GM18907 (cell line): ENCODE measurements at regions not wholly inside any gene's neighbourhood (a gene's known extent, or its start where the extent isn't known, plus 50 kb on each side); places are given as distances from the start of the nearest gene placed in this dataset.

ENCODE experiments used
- ATAC-seq: cut with Tn5 transposase; IDR thresholded peaks from one replicate; pipeline ENCODE4 v1.9.1; 2021; ENCODE audit warnings: mild to moderate bottlenecking, moderate library complexity; ENCODE audit not compliant: unreplicated experiment

DNA sequence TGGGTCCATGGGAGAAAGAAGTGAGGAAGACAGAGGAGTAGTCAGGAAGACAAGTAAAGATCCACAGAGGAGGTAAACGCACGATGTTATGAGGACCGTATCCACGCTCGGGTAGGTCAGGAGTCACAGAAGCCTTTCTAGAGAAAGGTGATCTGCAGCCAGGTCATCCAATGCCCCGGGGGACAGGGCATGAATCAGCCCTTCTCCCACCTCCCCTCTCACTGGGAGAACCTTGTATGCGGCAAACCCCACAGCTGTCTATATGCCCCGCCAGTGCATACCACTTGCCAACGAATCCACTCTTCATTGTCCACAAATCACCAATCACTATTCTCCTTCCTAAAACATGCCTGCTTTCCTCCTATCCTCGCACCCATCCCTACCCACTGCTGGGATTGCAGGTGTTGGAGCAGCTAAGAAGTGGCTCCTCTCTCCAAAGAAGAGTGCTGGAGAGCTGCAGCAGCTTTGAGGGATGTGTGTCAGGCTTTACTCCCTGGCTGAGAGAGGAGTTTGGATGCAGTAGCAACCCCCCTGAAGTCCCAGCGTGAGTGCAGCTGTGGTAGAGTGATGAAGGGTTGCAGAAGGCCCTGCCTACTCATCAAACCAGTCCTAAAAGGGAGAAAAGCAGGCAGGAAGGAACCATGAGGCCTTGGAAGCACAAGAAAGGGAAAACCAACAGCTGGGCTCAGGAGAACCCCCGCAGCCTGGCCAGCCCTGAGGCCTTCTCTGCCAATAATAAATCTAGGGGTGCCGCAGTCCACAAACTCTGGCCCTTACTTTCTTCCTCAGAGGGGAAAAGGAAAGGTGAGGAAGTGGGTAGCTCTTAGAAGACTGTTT is 102.2 kb upstream of the GADD45A start:
- ATAC-seq, result no peak

- no peak for ATAC-seq
These were observed 101.5 kb upstream of the GADD45A start for GRCh38 chr1:67583462-67583950.

DNA sequence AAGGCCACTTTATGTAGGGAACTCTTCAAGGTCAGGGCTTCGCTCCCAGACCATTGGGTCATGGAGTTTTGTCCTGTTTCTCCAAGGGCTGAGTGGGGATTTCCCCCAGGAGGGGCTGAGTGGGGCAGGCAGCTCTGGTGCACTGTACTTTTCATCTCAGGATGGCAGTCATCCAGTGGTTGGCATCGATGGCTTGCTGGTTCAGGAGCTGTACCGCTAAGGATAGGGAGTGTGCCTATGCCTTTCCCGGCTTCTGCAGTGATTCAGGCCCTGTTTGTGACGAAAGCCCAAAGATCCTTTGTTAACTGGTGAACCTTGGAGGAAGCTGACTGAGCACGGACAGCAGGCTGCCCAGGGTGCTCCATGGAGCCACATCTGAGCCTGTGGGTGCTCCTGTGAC is 100.1 kb upstream of the GADD45A start:
- ATAC-seq, result no peak

DNA sequence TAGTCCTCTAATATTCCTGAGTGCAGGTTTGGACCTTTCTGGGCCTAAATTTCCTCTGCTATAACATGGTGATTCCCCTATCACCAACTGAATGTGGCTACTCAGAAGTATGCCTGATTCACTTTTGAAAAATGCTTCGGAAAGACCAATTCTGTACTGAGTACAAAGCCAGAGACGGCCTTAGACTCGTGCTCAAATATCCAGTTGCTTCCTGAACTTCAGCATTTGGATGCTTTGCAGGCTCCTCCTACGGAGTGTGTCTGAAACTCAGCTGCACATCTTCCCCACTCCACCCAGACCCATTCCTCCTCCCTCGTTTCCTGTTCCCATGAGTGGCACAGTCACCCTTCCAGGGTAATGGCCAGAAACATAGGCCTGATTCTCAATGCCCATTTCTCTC is 98.4 kb upstream of the GADD45A start:
- no peak for ATAC-seq

GRCh38 chr1:67588178-67588855 is 96.7 kb upstream of the GADD45A start:
- ATAC-seq, result no peak

DNA sequence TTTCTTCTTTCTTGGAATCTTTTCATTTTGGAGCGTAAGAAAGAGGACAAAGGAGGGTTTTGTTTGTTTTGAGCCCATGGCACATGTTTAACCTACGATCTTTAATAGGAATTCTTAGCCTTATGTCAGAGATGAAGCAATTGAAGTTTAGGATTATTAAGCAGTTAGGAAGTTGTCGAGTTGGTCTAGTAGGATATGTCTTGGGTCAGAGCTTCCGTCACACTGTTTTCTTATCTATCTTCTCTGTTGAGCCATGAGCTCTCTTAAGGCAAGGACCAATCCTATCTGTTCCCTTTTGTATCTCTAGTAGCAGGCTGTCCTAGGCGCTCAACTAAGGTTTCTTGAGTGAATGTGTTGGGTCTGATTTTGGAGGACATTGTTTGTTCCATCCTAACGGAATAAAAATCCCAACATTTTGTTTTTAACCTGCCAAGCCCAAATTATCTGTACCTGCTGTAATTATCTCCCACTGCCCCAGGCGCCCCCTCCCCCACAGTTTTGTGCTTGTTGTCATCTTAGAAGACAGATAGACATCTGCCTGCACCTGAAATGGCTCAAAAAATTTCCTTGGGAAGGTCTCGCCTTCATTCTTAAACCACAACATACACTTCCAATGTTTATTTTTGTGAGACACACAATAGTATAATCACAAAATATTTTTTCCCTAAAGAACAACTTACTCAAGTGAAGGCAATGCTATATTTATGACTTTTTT is 95.3 kb upstream of the GADD45A start:
- no peak for ATAC-seq

DNA sequence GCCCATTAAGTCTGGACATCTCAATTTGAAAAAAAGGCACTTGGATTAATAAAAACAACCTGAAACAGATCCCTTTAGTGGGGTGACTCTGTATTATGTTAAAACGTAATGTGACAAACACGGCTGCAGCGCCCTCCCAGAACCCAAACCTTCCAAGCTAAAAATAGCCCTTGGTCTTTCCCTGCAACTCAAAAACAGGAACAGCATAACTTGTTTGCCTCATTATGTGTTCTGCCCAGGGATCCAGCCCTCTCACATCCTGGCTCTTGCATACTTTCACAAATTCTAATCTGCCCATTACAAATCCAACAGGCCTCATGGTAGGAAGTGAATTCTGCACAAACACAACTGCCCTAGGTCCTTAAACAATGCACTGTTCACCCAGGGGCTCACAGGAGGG is 94.7 kb upstream of the GADD45A start:
- ATAC-seq, result no peak

GRCh38 chr1:67594764-67595163 is 90.2 kb upstream of the GADD45A start:
- no peak for ATAC-seq

GRCh38 chr1:67596674-67597073 is 88.3 kb upstream of the GADD45A start:
- ATAC-seq, result no peak

DNA sequence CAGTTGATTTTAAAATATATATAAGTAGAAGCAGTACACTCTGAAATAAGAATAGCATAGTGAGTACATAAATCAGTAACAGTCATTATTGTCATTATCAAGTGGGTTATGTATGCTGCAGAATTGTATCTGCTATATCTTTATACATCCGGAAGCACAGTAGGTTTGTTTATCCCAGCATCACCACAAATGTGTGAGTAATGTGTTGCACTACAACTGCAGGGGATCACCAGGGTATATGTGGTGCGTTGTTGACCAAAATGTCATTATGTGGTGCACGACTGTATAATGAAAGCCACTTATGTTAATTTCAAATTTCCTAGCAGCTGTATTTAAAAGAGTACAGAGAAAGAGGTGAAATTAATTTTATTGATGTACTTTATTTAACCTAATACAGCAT is 87.7 kb upstream of the GADD45A start:
- ATAC-seq, result no peak

GRCh38 chr1:67599085-67599484 is 85.9 kb upstream of the GADD45A start:
- no peak for ATAC-seq

DNA sequence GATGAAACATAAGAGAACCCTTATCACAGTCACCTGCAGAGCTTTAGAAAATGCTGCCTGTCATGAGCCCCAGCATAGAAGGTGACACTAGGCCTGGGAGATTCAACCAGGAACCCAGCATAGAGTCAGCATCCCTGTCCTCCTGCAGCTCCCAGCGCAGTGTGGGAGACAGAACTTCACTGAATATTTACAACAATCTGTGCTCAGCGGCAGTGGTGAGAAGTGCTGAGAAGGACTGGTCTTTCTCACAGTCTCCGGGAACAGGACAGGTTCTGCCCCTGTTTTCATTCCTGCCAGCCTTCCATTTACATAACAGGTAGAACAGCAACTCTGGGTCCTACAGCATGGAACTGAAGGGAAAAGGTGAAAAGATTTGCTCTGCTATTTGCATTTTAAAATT is 83.5 kb upstream of the GADD45A start:
- ATAC-seq, result no peak

- no peak for ATAC-seq
These were observed 83.0 kb upstream of the GADD45A start for GRCh38 chr1:67601955-67602354.

DNA sequence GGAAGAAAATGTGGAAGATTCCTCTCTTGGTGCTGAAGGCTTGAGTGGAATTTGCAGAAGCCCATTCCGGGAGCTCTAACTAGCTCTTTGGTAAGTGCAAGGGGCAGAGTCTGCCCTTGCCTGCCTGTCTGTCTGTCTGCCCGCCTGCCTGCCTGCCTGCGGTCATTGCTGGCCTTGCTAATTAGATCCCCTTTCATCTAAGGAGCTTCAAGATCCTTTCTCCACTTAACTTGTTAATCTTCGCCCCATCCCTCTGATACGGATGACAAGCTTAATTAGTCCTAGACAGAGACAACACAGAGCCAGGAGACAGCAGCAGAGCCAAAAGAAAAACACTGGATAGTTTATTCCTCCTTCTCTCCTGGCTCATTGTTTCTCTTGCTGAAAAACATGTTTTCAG is 80.2 kb upstream of the GADD45A start:
- no peak for ATAC-seq

DNA sequence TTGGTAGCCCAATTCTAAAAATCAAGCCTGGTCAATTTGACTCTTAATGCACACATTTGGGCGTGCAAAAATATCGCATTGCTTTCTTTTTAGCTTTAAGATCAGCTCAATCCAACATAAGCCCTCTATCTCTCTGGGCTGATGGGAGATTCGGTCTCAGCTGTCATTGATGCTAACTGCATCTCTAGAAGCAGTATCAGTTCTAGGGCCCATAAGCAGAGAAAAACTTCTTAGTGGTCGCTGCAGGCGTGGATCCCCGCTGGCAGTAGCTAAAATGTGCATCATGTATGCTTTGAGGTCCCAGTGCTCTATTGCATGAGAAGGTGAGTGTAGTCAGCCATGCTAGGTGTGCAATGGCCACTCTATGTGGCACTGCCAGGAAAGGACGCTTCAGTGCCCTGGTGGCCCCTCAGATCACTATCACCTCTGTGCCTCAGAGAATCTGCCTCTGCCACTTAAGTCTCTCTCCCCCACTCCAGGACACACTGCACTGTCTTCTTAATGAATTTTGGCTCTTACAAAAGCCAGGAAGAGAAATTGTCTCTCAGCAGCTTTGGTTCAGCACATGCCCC is 79.7 kb upstream of the GADD45A start:
- ATAC-seq, result no peak

DNA sequence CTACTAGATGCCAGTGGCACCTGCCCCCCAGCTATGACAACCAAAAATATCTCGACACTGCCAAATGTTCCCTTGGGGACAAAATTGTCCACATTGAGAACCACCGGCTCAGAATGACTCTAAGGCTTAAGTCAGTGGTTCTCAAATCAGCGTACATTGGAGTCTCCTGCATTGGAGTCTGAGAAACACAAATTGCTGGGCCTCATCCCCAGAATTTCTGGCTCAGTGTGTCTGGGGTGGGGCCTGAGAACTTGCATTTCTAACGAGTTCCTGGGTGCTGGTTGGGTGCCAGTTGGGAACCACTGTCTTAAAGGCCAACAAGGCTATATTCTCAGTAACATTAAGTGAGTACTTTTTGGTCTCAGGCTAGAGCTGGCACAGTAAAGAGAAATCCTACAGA is 77.7 kb upstream of the GADD45A start:
- no peak for ATAC-seq

DNA sequence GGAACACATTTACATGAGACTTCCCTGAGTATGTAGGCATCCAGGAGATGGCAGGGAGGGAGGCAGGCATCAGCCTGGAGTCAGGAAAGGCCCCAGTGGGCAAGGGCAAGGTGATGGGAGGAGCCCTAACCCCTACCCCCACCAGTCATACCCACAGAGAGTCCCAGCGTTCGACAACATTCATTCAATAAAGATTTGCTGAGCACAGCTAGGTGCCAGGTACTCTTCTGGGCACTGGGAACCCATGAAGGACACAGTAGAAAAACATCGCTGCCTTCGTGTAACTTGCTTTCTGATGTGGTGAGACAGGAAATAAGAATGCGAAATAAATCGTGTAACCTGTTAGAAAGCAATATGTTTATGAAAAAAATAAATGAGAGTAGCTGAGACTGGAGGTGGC is 77.3 kb upstream of the GADD45A start:
- ATAC-seq, result no peak

DNA sequence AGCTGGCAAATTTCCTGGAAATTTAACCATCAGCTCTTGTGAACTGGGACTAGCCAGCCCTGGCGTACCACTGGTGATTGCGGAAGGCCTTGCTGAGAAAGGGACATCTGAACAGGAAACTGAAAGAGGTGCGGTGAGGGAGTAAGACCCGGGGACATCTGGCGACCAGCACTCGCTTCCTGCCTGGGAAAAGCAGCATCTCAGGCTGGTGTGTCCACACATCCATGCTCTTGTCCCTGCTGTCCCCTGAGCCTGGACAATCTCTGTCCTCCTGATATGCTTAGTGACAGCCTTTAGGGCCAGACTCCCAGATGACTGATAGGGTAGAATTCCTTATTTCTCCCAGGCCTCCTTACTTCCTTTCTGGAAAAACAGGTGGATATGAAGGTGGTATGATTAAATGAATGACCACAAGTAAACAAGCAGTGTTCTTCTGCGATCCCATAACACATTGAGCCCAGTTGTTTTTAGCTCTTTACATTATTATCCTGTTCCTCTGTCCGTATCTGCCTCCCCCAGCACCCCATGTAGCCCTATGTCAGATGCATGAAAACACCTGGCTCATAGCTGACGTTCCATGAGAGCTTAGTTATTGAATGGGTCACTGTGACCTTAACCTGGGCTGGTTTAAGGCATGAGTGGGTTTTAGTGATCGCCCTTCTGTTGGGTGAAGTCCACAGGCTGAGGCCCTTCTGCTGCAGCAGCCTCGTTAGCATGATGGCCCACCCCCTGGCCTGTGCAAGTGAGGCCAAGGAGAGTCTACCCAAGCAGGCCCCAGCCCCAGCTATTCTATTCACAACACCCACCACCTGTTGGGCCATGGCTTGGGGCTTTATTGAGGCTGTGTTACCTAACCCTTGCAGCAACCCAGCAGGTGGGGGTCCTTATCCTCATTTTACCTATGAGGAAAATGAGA is 76.1 kb upstream of the GADD45A start:
- ATAC-seq, result no peak

GRCh38 chr1:67609577-67610341 is 75.2 kb upstream of the GADD45A start:
- ATAC-seq, result peak; percentile 48

DNA sequence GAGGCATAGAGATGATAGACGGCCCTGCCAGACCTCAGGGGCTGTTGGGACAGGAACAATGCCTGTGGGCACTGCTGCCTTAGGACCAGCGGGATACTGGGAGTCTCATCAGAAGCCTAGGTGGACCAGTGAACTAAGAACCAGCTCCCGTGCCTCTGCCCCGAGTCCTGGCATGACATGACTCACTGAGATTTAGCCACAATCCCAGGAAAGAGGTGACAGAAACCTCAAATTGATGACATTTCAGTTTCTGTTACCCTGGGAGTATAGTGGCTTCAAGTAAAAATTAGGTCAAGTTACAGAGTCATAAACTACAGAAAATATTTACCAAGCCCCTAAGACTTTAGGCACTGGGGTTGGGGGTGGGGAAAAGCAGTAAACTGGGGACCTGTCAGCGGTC is 74.6 kb upstream of the GADD45A start:
- ATAC-seq, result no peak
